Neuron (in vitro differentiated cells): ENCODE measurements at regions not wholly inside any gene's neighbourhood (a gene's known extent, or its start where the extent isn't known, plus 50 kb on each side); places are given as distances from the start of the nearest gene placed in this dataset.

ENCODE experiments used
- H2AFZ ChIP-seq: one replicate; pipeline ENCODE4 v1.6.1; 2013; ENCODE audit warnings: low read depth, mild to moderate bottlenecking, inconsistent platforms, low read length, moderate library complexity
- H3K27me3 ChIP-seq: one replicate; pipeline ENCODE4 v1.6.1; 2013; ENCODE audit warnings: low read length; ENCODE audit not compliant: insufficient read depth
- H3K36me3 ChIP-seq: one replicate; pipeline ENCODE4 v1.6.1; 2013; ENCODE audit warnings: low read length; ENCODE audit not compliant: insufficient read depth
- H3K4me1 ChIP-seq: one replicate; pipeline ENCODE4 v1.6.1; 2013; ENCODE audit warnings: low read length; ENCODE audit not compliant: insufficient read depth
- H3K4me3 ChIP-seq: 2 replicates; pipeline ENCODE4 v1.5.1; 2013; ENCODE audit warnings: mild to moderate bottlenecking, low read length, moderate library complexity
- H3K9me3 ChIP-seq: one replicate; pipeline ENCODE4 v1.6.1; 2013; ENCODE audit warnings: low read length

DNA sequence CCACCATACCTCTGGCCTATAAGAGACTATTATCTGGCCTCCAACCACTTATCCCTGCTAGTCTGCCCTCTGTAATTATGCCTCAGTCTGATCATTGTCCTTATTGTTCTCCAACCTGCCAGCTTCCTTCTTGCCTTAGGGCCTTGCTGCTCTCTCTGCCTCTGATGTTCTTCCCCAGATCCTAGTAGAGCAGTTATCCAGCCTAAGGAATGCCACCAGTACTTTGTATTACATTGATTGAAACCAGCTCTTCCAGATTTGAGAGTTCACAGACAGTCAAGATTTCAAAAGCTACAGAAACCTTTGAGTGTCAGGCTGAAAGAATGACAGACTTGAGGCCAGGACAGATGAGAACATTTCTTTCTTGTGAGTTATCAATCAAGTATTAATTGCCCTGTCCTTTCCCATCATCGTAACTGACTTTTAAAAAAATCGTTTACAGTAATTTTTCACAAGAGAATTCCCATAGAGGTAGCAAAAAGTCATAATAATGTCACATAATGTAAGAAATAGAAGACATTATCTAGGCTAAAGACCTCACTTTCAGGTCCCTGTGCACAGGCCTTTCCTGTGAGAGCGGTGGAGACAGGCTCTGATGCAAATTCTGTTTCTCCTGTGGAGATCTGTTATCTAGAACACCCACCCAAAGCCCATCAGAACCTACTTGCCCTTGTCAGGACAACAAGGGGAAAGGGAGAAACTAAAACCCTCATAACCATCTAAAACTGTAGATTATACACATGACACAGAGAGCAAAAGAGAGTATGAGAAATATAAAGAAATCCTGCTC, 64.1 kb upstream of the GUCY1A1 start:
- no peaks in the 10 kb centered on the region for H3K27me3 ChIP-seq
- H3K9me3 ChIP-seq: no peaks in the 10 kb centered on the region
- no peaks in the 10 kb centered on the region for H3K4me1 ChIP-seq

DNA sequence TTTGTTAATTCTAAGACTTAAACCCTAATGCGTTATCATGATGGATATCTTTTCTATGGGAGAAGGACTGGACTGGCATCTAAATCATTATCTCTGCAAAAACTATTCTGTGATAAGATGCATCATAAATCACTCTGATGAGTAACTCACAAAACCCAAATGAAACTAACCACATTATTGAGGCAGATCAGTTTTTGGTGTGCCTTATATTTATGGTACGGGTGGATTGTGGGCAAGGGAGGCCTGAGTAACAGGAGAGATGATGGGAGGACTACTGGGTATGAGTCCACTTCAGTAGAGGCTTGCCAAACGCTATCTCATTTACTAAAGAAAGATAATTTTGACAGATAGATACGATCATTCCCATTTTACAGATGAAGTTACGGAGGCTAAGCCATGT, 66.4 kb upstream of the GUCY1A1 start:
- Histone ChIP-seq H2AFZ (no peak overlapping the region), H3K4me1 (no peaks in the 10 kb centered on the region), H3K9me3 (no peaks in the 10 kb centered on the region), H3K27me3 (no peaks in the 10 kb centered on the region), H3K4me3 (no peak overlapping the region), H3K36me3 (no peaks in the 10 kb centered on the region)

More for the DNA sequence above, 64.1 kb upstream of the GUCY1A1 start:
- Histone ChIP-seq H3K36me3 (no peaks in the 10 kb centered on the region), H2AFZ (no peak overlapping the region), H3K4me3 (no peak overlapping the region)

DNA sequence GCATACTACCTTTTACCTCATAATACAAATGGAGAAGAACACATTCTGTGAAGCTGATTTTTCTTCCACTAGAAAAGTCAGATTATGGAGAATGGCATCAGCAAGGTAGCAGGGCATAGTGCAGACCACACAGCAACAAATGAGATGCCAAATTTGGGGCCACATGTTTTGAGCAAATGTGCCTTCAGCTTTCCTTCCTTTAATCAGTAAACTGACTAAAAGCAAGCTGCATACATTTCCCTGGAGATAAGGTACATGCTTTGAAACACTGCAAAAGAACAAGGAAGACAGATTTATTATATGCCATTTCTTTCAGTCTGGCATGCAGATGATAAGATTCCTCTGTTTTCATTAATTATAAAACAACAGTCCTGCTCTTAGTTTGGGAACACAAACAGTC, 67.1 kb upstream of the GUCY1A1 start:
- H3K4me1 ChIP-seq: no peaks in the 10 kb centered on the region

DNA sequence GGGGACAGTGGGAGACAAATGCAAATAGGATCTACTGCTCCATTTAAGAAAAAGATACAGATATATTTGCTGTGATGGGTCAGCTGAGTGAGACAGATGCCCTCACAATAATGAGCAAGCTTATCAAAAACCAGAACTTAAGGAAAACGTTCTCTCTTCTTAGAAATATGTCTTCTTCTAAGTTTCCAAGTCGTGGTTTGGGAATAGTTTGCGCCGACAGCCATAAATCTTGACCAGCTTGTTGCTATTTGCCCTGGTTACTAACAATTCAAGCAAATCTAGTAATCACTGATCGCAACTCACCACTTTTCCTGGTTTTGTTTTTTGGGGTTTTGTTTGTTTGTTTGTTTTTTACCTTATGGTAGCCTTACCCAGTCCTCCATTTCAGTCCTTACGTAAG, 67.6 kb upstream of the GUCY1A1 start:
- Histone ChIP-seq H3K36me3 (no peaks in the 10 kb centered on the region), H3K4me1 (no peaks in the 10 kb centered on the region), H3K27me3 (no peaks in the 10 kb centered on the region)

More for the DNA sequence above, 67.1 kb upstream of the GUCY1A1 start:
- no peak overlapping the region for H2AFZ ChIP-seq
- H3K4me3 ChIP-seq: no peak overlapping the region
- H3K36me3 ChIP-seq: no peaks in the 10 kb centered on the region
- H3K9me3 ChIP-seq: no peaks in the 10 kb centered on the region
- no peaks in the 10 kb centered on the region for H3K27me3 ChIP-seq

DNA sequence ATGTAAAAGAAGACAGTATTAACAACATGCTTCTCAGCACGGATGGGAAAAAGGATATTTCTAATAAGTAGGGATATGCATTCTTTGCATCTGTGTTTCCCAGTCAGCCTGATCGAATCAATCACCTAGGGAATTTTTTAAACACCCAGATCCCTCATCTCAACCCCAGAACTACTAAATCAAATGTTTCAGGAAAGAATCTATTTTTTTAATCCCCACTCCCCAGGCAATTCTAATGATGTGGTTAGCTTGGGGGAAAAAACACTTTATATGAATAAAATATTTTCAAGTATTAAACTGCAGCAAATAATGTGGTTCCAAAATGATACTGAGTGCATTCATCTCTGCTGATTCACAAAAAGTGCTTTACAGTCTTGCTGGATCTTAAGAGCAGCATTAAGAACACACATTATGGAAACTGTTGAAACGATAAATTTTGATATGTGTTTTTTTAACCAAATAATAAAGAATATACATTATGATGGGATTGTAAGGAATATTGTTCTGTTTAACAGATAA, 68.7 kb upstream of the GUCY1A1 start:
- Histone ChIP-seq H3K4me1 (peaks cover under 1% of the 10 kb centered on the region), H3K27me3 (no peaks in the 10 kb centered on the region), H3K4me3 (no peak overlapping the region), H2AFZ (no peak overlapping the region), H3K36me3 (no peaks in the 10 kb centered on the region), H3K9me3 (no peaks in the 10 kb centered on the region)

More for the DNA sequence above, 67.6 kb upstream of the GUCY1A1 start:
- Histone ChIP-seq H3K9me3 (no peaks in the 10 kb centered on the region), H3K4me3 (no peak overlapping the region), H2AFZ (no peak overlapping the region)

DNA sequence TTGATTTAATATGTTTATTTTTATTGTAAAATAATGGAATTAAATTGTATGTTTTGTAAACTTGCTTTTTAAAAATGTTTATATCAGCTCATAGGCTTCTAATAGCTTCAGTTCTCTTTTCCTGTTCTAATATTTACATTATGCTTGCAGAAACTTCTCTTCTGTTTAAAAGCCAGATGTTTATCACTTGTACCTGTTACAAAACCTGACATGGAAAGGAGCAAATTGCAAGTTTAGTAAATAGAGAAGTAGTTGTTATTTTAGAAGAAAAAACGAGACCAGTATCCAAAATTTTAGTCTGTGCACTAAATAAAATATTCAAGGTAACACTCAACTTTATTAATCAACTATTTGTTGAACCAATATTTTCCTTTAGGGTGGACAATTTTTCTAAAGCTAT, 69.4 kb upstream of the GUCY1A1 start:
- Histone ChIP-seq H3K27me3 (no peaks in the 10 kb centered on the region), H2AFZ (no peak overlapping the region), H3K36me3 (no peaks in the 10 kb centered on the region), H3K9me3 (no peaks in the 10 kb centered on the region), H3K4me1 (peaks cover 2% of the 10 kb centered on the region), H3K4me3 (no peak overlapping the region)

DNA sequence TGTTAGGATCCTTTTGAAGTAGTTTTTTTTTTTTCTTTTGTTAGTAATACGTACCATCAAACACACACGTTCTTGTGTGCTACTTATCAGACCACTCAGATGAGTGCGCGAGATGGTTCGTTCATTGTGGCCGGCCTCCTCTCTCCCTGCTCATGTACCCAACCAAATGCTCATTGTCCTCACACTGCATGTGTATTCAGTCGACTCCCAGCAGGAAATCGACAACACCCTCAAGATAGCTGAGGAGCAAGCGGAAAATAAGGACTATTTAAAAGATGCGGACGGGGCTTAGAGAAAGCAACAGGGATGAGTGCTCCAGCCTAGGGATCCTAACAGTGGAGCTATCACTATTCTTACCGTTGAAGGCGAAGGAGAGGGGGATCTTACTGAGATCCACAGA, 72.9 kb upstream of the GUCY1A1 start:
- Histone ChIP-seq H3K27me3 (no peaks in the 10 kb centered on the region), H3K36me3 (no peaks in the 10 kb centered on the region), H3K4me3 (no peak overlapping the region), H2AFZ (no peak overlapping the region), H3K9me3 (no peaks in the 10 kb centered on the region), H3K4me1 (peaks cover 2% of the 10 kb centered on the region)

DNA sequence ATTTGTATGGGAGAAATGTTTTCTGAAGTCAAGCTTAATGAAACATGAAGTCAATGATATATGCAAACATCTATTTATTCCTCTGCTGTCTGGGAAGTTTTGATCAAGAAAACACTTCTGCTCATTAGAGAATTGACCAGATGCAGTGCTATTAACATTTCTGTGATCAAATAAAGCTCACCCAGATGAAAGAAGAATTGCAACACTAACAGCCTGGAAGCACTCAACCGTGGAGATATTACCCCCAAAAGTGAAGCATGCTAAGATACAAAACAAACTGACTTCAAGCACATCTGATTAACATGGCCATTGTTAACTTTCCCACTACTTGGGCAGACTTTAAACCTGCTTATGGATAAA, 73.7 kb upstream of the GUCY1A1 start:
- Histone ChIP-seq H3K9me3 (no peaks in the 10 kb centered on the region), H3K36me3 (no peaks in the 10 kb centered on the region), H3K27me3 (no peaks in the 10 kb centered on the region), H3K4me1 (peaks cover 2% of the 10 kb centered on the region), H2AFZ (no peak overlapping the region), H3K4me3 (no peak overlapping the region)

DNA sequence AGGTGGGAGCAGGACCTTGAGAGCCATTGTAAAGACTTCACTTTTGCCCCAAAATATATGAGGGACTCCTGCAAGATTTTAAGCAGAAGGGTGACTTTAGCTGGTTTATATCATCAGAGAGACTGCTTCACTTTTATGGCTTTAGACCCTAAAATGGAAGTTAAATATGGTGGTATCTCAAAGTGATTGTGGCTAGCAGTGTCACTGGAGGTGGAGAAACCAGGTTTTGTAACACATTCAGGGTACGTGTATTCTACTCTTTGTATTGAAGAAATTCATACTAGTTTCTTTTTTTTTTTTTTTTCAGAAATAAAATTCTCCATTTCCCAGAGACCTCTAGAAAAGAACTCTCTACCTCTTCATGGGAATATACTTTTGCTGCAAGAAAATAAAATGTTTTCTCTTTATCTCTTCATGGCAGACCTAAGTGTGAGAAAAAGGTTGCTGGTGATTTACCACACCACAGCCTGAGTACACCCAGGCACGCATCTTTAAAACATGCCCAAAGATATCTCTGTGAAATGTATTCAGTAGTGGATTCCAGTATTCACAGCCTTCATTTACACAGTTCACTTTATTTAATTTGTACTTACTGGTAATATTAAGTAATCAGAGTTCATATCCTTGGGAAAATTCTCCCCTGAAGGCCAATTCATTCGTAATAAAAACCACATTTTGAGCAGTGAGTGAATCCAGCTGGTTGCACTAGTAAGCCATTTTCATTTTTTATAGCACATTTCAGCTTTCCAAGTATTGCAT, 74.3 kb upstream of the GUCY1A1 start:
- peaks cover 2% of the 10 kb centered on the region for H3K4me1 ChIP-seq
- H2AFZ ChIP-seq: no peak overlapping the region
- no peaks in the 10 kb centered on the region for H3K36me3 ChIP-seq
- H3K27me3 ChIP-seq: no peaks in the 10 kb centered on the region
- H3K9me3 ChIP-seq: no peaks in the 10 kb centered on the region
- no peak overlapping the region for H3K4me3 ChIP-seq

DNA sequence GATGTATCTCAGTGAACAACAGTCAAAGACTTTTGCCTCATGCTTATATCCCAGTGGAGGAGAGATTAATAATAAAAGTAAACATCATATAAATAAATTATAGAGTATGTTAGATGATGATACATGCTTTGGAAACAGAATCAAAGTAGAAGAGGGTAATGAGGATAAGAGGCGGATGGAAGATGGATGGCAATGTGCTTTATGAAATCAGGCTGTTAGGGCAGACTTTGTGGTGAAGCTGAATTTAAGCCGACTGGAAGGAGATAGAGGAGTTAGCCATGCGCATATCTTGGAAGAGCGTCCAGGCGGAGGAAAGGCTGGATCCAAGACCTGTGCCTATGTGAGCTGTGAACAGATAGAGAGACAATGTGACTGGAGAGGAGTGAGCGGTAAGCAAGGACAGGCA, 74.9 kb upstream of the GUCY1A1 start:
- peaks cover 2% of the 10 kb centered on the region for H3K4me1 ChIP-seq
- no peaks in the 10 kb centered on the region for H3K36me3 ChIP-seq
- H3K27me3 ChIP-seq: no peaks in the 10 kb centered on the region
- no peak overlapping the region for H3K4me3 ChIP-seq
- no peaks in the 10 kb centered on the region for H3K9me3 ChIP-seq
- no peak overlapping the region for H2AFZ ChIP-seq

DNA sequence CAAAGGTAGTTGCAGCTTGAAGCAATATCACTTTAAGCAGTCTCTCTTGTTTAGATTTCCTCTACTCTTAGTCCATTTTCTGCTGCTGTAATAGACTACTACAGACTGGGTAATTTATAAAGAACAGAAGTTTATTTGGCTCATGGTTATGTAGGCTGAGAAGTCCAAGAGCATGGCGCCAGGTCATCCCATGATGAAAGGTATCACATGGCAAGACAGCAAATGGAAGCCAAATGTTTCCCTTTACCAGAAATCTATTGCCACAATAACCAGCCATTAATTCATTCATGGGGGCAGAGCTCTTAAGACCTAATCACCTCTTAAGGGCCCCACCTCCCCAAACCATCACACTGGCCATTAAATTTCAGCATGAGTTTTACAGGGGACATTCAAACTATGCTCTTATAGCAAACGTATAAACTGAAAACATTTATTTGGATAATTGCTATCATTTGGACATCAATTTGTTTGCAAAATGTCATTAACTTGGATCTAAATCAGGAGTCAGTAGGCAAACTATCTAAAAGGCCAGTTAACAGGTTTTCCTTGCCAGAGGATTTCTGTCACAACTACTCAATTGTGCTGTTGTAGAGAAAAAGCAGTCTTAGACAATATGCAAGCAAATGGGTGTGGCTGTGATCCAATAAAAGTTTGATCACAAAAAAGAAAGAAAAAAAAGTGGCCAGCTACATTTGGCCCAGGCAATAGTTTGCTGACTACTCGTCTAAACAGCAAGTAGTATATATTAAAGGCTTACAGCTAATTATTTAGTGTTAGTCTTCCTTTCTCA, 75.7 kb upstream of the GUCY1A1 start:
- no peaks in the 10 kb centered on the region for H3K27me3 ChIP-seq
- H3K9me3 ChIP-seq: no peaks in the 10 kb centered on the region
- no peaks in the 10 kb centered on the region for H3K36me3 ChIP-seq
- no peak overlapping the region for H3K4me3 ChIP-seq
- peaks cover 2% of the 10 kb centered on the region for H3K4me1 ChIP-seq
- no peak overlapping the region for H2AFZ ChIP-seq

DNA sequence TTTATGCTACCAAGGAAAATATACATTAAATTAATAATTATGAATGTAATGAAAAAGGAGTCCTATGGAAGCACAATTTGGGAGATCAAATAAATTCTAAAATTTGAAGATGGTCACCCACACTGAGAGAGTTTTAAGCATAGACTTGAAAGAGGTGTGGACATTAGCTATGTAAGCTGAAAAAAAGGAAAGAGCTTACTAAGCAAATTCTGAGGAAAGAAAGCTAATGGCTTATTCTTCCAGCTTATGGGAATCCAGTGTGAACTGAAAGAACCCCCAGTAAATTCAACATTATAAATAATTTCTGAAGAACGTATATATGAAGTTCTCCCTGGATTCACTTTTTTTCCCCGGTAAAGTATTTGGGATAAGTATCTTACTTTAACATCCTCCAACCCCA, 78.2 kb upstream of the GUCY1A1 start:
- Histone ChIP-seq H3K9me3 (no peaks in the 10 kb centered on the region), H3K4me3 (no peak overlapping the region), H3K27me3 (peaks cover 2% of the 10 kb centered on the region), H2AFZ (no peak overlapping the region), H3K36me3 (no peaks in the 10 kb centered on the region), H3K4me1 (peaks cover 2% of the 10 kb centered on the region)

DNA sequence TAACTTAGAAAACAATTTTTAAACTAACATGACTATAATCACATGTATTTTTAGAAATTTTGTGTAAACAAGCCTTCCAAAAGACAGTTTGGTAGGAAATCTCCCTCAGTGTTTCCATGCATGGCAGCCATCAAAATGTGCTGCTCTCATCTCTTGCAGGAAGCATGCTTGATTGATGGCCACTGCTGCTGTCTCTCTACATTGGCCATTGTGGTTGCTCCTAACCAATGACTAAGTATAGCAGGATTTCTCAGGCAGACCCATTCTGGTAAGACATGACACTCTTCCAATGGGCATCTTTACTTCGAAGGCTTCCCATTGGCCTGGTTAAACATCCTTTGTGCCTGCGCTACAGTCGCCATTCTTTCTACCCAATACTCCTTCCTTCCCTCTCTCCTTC, 78.9 kb upstream of the GUCY1A1 start:
- Histone ChIP-seq H3K4me3 (no peak overlapping the region), H3K9me3 (no peaks in the 10 kb centered on the region), H2AFZ (no peak overlapping the region), H3K36me3 (no peaks in the 10 kb centered on the region), H3K4me1 (no peaks in the 10 kb centered on the region), H3K27me3 (peaks cover 2% of the 10 kb centered on the region)
